ENCODE measurements at regions not wholly inside any gene's neighbourhood (a gene's known extent, or its start where the extent isn't known, plus 50 kb on each side); places are given as distances from the start of the nearest gene placed in this dataset.
"Not testable (repeated sequence)": the region's sequence is repeated elsewhere in the genome, so short reads cannot be mapped to it uniquely, and the experiment has no call there.

DNA sequence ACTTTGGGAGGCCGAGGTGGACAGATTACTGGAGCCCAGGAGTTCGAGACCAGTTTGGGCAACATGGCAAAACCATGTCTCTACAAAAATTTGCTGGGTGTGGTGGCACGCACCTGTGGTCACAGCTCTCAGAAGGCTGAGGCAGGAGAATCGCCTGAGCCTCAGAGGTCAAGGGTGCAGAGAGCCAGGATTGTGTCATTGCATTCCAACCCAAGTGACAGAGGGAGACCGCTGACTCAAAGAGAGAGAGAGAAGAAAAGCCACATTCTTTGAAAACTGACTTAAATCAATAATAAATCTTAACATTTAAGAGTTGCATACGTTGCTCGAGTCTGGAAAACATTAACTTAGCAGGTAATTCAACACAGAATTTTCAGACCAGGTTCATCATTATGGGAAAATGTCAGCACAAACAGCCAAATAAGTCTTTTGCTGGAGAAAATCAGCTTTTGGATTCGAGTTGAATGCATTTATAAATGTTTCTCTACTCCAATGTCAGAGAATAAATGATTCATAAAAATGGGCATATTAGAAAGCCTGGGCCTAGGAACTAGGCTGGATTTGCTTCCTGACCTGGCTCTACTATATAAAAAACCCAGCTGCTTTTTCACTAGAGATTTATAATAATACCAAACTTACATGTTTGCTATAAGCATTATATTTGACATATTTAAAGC is 68.3 kb upstream of the RBPJ start:
- TF ChIP-seq, protein P1, sequence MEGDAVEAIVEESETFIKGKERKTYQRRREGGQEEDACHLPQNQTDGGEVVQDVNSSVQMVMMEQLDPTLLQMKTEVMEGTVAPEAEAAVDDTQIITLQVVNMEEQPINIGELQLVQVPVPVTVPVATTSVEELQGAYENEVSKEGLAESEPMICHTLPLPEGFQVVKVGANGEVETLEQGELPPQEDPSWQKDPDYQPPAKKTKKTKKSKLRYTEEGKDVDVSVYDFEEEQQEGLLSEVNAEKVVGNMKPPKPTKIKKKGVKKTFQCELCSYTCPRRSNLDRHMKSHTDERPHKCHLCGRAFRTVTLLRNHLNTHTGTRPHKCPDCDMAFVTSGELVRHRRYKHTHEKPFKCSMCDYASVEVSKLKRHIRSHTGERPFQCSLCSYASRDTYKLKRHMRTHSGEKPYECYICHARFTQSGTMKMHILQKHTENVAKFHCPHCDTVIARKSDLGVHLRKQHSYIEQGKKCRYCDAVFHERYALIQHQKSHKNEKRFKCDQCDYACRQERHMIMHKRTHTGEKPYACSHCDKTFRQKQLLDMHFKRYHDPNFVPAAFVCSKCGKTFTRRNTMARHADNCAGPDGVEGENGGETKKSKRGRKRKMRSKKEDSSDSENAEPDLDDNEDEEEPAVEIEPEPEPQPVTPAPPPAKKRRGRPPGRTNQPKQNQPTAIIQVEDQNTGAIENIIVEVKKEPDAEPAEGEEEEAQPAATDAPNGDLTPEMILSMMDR (conservative IDR thresholded peaks at IDR 0.05): no peak
- no peaks in the 10 kb centered on the region for H3K27me3 Mint-ChIP-seq (ENCODE audit: low read depth)
- H3K9me3 Mint-ChIP-seq: no peaks in the 10 kb centered on the region
- H3K4me1 Mint-ChIP-seq: peaks cover 13% of the 10 kb centered on the region
- no peak for DNase-seq (ENCODE audit: low read depth, low spot score)
- H3K36me3 Mint-ChIP-seq (ENCODE audit: low read depth): no peaks in the 10 kb centered on the region
- no peak overlapping the region for H3K27ac Mint-ChIP-seq (ENCODE audit: unreplicated experiment)
- H3K4me3 Mint-ChIP-seq: no peak overlapping the region

DNA sequence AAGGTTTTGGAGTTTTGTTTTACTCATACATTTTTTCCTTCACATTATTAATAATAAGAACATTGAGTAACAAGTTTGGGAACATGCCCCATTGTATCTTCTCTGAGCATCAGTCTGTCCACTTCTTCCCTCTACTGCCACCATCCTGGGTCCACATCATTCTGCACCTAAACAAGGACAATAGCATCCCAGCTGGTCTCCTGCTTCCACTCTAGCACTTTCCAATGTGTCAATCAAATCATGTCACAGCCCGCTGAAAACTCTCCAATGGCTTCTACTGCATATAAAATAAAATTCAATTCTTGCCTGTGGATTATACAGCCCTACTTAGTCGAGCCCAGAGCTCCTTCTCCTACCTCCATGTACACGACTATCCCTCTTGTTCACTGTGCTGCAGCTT is 66.8 kb upstream of the RBPJ start:
- DNase-seq (ENCODE audit: low read depth, low spot score): no peak
- no peaks in the 10 kb centered on the region for H3K9me3 Mint-ChIP-seq
- TF ChIP-seq, protein P1 (conservative IDR thresholded peaks at IDR 0.05): no peak
- no peak overlapping the region for H3K27ac Mint-ChIP-seq (ENCODE audit: unreplicated experiment)
- H3K4me3 Mint-ChIP-seq: no peak overlapping the region
- H3K4me1 Mint-ChIP-seq: peaks cover 13% of the 10 kb centered on the region
- no peaks in the 10 kb centered on the region for H3K36me3 Mint-ChIP-seq (ENCODE audit: low read depth)
- H3K27me3 Mint-ChIP-seq (ENCODE audit: low read depth): no peaks in the 10 kb centered on the region

DNA sequence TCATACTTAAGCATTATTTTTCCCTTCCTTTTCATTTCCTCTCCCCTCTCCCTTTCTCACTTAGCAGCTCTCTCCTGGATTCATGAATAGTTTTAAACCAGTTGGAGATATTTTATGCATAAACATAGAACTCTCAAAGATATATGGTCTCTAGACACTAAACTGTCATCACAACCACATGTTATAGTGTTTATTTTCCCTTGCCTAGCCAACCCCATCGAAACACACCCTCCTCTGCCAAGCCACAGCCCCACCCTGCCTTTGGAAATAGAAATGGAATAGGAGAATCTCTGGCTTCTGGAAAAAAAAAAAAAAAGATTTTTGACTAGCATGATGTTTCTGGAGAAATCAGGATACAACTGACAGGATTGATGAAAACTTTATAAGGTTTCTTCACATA is 64.8 kb upstream of the RBPJ start:
- H3K36me3 Mint-ChIP-seq (ENCODE audit: low read depth): no peaks in the 10 kb centered on the region
- H3K9me3 Mint-ChIP-seq: no peaks in the 10 kb centered on the region
- DNase-seq (ENCODE audit: low read depth, low spot score): no peak
- no peak overlapping the region for H3K27ac Mint-ChIP-seq (ENCODE audit: unreplicated experiment)
- H3K4me1 Mint-ChIP-seq: peaks cover 13% of the 10 kb centered on the region
- TF ChIP-seq, protein P1 (conservative IDR thresholded peaks at IDR 0.05): no peak
- no peak overlapping the region for H3K4me3 Mint-ChIP-seq
- H3K27me3 Mint-ChIP-seq (ENCODE audit: low read depth): no peaks in the 10 kb centered on the region

DNA sequence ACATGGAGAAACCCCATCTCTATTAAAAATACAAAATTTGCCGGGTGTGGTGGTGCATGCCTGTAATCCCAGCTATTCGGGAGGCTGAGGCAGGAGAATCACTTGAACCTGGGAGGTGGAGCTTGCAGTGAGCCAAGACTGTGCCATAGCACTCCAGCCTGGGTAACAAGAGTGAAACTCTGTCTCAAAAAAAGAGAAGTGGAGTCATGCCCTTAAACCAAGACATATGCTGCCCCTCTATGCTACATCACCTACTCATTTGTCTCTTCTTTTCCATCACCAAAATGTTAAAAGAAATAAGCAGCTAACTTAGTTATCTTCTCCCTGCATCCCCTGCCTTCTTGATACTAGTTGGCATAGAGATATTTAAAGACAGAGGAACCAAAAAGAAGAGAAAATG is 63.4 kb upstream of the RBPJ start:
- H3K36me3 Mint-ChIP-seq (ENCODE audit: low read depth); H3K9me3 Mint-ChIP-seq; H3K27ac Mint-ChIP-seq (ENCODE audit: unreplicated experiment); DNase-seq (ENCODE audit: low read depth, low spot score); H3K4me3 Mint-ChIP-seq; H3K4me1 Mint-ChIP-seq; H3K27me3 Mint-ChIP-seq (ENCODE audit: low read depth): not testable (repeated sequence)

DNA sequence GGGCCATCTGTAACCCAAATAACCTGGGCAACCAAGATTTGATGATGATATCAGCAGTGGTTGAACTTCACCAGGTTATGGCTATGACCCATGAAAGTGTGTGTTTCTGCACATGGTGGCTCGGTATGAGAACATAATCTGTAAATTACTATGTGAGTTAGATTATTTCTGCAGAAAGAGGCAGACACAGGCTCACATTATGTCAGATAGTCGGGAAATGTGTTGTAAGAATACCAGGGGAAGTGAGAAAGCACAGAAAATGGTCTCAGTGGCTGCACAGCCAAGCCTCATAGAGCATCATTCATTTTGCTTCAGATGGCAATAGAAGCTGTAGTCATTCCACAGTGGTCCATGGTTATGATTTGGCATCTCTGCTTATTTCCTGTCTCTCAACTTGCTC is 63.0 kb upstream of the RBPJ start:
- Mint-ChIP-seq H3K27me3 (ENCODE audit: low read depth) (no peaks in the 10 kb centered on the region), H3K27ac (ENCODE audit: unreplicated experiment) (no peak overlapping the region), H3K9me3 (no peaks in the 10 kb centered on the region), H3K4me1 (peaks cover 7% of the 10 kb centered on the region), H3K4me3 (no peak overlapping the region), H3K36me3 (ENCODE audit: low read depth) (no peaks in the 10 kb centered on the region)
- no peak for DNase-seq (ENCODE audit: low read depth, low spot score)
- TF ChIP-seq, protein P1 (conservative IDR thresholded peaks at IDR 0.05): no peak

DNA sequence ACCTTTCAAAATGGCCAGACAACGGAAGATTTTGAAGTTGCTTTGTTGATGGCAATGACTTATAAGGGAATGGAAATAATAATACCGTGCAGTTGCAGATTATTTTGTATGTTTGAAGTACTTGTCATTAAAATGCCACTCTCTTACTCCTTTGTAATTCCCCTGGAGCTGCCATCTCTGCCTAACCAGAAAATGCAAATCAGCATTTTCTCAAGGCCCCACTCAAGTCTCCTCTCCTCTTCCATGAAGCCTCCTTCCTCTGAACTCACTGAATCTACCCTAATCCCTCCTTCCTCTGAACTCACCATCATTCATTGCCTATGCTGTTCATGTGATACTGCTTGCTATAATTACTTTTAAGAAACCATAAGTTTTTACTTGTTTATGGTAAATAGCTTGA is 60.2 kb upstream of the RBPJ start:
- DNase-seq (ENCODE audit: low read depth, low spot score): no peak
- Mint-ChIP-seq H3K9me3 (no peaks in the 10 kb centered on the region), H3K27ac (ENCODE audit: unreplicated experiment) (no peak overlapping the region), H3K27me3 (ENCODE audit: low read depth) (no peaks in the 10 kb centered on the region), H3K4me3 (no peak overlapping the region), H3K4me1 (peaks cover 3% of the 10 kb centered on the region), H3K36me3 (ENCODE audit: low read depth) (no peaks in the 10 kb centered on the region)
- TF ChIP-seq, protein P1 (conservative IDR thresholded peaks at IDR 0.05): no peak

Measured in neural crest cell (in vitro differentiated cells).